ENCODE measurements at regions not wholly inside any gene's neighbourhood (a gene's known extent, or its start where the extent isn't known, plus 50 kb on each side); places are given as distances from the start of the nearest gene placed in this dataset.

DNA sequence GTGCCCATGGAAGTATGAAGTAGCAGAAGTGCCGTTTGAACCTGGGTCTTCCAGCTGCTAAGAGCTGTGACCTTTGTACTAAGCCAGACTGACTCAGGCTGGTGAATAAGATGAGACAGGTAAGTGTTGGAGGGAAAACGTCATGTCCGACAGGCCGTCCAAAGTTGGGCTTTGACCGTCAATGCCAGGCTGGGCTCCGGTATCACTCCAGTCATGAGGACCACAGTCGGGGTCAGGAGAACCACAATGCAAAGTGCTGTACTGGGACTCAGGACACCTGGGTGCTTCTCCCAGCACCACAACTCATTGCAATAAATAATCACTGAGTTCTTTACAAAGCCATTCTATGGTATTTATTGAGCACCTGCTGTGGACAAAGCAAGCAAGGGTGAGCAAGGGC, 268.6 kb downstream of the HAPSTR1 start:
- TF ChIP-seq, protein P1, sequence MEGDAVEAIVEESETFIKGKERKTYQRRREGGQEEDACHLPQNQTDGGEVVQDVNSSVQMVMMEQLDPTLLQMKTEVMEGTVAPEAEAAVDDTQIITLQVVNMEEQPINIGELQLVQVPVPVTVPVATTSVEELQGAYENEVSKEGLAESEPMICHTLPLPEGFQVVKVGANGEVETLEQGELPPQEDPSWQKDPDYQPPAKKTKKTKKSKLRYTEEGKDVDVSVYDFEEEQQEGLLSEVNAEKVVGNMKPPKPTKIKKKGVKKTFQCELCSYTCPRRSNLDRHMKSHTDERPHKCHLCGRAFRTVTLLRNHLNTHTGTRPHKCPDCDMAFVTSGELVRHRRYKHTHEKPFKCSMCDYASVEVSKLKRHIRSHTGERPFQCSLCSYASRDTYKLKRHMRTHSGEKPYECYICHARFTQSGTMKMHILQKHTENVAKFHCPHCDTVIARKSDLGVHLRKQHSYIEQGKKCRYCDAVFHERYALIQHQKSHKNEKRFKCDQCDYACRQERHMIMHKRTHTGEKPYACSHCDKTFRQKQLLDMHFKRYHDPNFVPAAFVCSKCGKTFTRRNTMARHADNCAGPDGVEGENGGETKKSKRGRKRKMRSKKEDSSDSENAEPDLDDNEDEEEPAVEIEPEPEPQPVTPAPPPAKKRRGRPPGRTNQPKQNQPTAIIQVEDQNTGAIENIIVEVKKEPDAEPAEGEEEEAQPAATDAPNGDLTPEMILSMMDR (IDR thresholded peaks at IDR 0.05) = no peak
- no peak for TF ChIP-seq SIN3A (IDR thresholded peaks at IDR 0.05; ENCODE audit: borderline replicate concordance, insufficient read depth, low read depth, low read length)
